Kidney epithelial cell (primary cell): ENCODE measurements at regions not wholly inside any gene's neighbourhood (a gene's known extent, or its start where the extent isn't known, plus 50 kb on each side); places are given as distances from the start of the nearest gene placed in this dataset.
A peak's percentile ranks its signal among the peaks of the same experiment; 100 is the strongest.
"Not testable (repeated sequence)": the region's sequence is repeated elsewhere in the genome, so short reads cannot be mapped to it uniquely, and the experiment has no call there.

ENCODE experiments used
- DNase-seq: peaks from one replicate; pipeline ENCODE4 v3.0.0-alpha.2; 2010; ENCODE audit warnings: low read depth
- H3K27me3 ChIP-seq: 2 replicates; pipeline ENCODE4 v1.6.0; 2011; ENCODE audit warnings: low read length; ENCODE audit not compliant: control insufficient read depth, insufficient read depth
- H3K36me3 ChIP-seq: 2 replicates; pipeline ENCODE4 v1.5.1; 2011; ENCODE audit warnings: low read length; ENCODE audit not compliant: control insufficient read depth, insufficient read depth
- H3K4me3 ChIP-seq: 2 replicates; pipeline ENCODE4 v1.5.1; 2011; ENCODE audit warnings: low read depth, mild to moderate bottlenecking, control low read depth, low read length
- CTCF ChIP-seq: IDR thresholded peaks from 2 replicates; pipeline ENCODE4 v1.5.1; 2011; ENCODE audit warnings: mild to moderate bottlenecking, moderate library complexity, low read length, control low read depth, inconsistent platforms; ENCODE audit not compliant: insufficient read depth, poor library complexity, severe bottlenecking

DNA sequence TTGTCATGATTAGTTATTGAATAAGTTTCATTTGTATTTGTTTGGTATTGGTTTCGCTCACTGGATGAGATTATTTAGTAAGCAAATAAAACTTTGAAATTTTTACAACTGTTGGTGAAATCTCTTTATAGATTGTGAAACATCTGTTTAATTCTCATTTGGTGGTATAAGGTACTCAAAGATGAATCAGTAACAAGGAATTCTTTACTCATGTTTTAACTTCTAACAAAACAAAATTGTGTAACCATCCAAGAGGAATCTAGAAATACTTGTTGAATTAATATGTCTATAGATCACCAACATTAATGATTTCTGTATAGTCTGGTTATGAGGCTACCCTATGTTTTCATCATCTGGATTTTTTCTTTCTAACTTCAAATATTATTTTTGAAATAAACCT is 62.8 kb upstream of the USP25 start:
- Histone ChIP-seq H3K4me3 (no peak overlapping the region), H3K36me3 (no peaks in the 10 kb centered on the region), H3K27me3 (no peaks in the 10 kb centered on the region)
- TF ChIP-seq CTCF: no peak
- peak; percentile 41 for DNase-seq

- Histone ChIP-seq H3K27me3 (no peaks in the 10 kb centered on the region), H3K36me3 (no peaks in the 10 kb centered on the region), H3K4me3 (no peak overlapping the region)
- DNase-seq: no peak
- no peak for TF ChIP-seq CTCF
Observed at GRCh38 chr21:15667819-15668218, 62.0 kb upstream of the USP25 start.

DNA sequence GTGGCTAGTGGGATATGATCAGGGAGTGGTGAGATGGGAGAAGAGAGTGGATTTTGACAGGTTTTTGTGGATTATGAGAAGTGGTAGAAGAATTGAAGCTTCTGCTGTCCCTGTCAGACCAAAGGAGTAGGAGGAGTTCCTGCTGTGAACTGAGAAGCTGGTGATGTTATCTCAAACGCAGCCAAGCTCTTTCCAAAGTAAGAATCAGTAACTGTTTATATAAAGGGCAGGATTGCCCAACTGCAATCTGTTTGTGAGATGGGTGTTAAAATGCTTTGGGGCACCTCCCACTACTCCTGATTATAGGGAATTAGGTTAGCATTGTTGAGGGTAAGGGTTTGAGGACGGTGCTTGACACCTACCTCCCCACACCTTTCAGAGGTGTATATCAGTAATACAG is 60.5 kb upstream of the USP25 start:
- Histone ChIP-seq H3K36me3 (no peaks in the 10 kb centered on the region), H3K27me3 (no peaks in the 10 kb centered on the region), H3K4me3 (no peak overlapping the region)
- no peak for TF ChIP-seq CTCF
- no peak for DNase-seq

GRCh38 chr21:15671188-15671587 is 58.6 kb upstream of the USP25 start:
- Histone ChIP-seq H3K4me3 (no peak overlapping the region), H3K36me3 (no peaks in the 10 kb centered on the region), H3K27me3 (no peaks in the 10 kb centered on the region)
- no peak for DNase-seq
- no peak for TF ChIP-seq CTCF

DNA sequence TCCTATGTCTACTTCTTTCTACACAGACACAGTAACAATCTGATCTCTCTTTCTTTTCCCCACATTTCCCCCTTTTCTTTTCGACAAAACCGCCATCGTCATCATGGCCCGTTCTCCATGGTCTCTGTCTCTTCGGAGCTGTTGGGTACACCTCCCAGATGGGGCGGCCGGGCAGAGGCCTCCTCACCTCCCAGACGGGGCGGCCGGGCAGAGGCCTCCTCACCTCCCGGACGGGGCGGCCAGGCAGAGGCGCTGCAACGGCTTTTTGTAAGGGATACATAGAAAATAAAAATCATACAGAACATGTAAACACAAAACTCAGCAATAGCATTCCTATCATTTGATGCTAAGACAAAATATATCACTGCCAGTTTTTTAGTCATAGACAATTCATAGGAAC is 57.2 kb upstream of the USP25 start:
- H3K4me3 ChIP-seq, H3K27me3 ChIP-seq, H3K36me3 ChIP-seq, DNase-seq: not testable (repeated sequence)

- no peaks in the 10 kb centered on the region for H3K36me3 ChIP-seq
- H3K4me3 ChIP-seq: no peak overlapping the region
- no peaks in the 10 kb centered on the region for H3K27me3 ChIP-seq
- no peak for TF ChIP-seq CTCF
- DNase-seq: no peak
Observed at GRCh38 chr21:15676935-15677334, 52.8 kb upstream of the USP25 start.
